HEK293T (cell line): ENCODE measurements at regions not wholly inside any gene's neighbourhood (a gene's known extent, or its start where the extent isn't known, plus 50 kb on each side); places are given as distances from the start of the nearest gene placed in this dataset.

ENCODE experiments used
- BHLHE40 ChIP-seq: fragments of 450-650 bp; IDR thresholded peaks from 2 replicates; pipeline ENCODE4 v1.6.1; 2016; ENCODE audit warnings: mild to moderate bottlenecking, moderate library complexity, borderline replicate concordance
- FOXA1 ChIP-seq: fragments of 450-650 bp; IDR thresholded peaks from 2 replicates; pipeline ENCODE4 v1.6.1; 2016; ENCODE audit warnings: mild to moderate bottlenecking
- LEF1 ChIP-seq: fragments of 450-650 bp; IDR thresholded peaks from 2 replicates; pipeline ENCODE4 v1.6.1; 2017; ENCODE audit warnings: mild to moderate bottlenecking, borderline replicate concordance
- PKNOX1 ChIP-seq: fragments of 450-650 bp; IDR thresholded peaks from 2 replicates; pipeline ENCODE4 v1.6.1; 2016
- SP1 ChIP-seq: fragments of 450-650 bp; IDR thresholded peaks from 2 replicates; pipeline ENCODE4 v1.6.1; 2017
- ZNF384 ChIP-seq: fragments of 450-650 bp; IDR thresholded peaks from 2 replicates; pipeline ENCODE4 v1.6.1; 2016

GRCh38 chr1:192435704-192436103 is 118.9 kb downstream of the RGS21 start:
- TF ChIP-seq SP1 (no peak), PKNOX1 (no peak), ZNF384 (no peak), FOXA1 (no peak), LEF1 (no peak), BHLHE40 (no peak)
